Hepatocyte (in vitro differentiated cells): ENCODE measurements at regions not wholly inside any gene's neighbourhood (a gene's known extent, or its start where the extent isn't known, plus 50 kb on each side); places are given as distances from the start of the nearest gene placed in this dataset. TPM values are rescaled to one million over a fixed set of nuclear protein-coding genes. Genes with fewer than 3 reads are reported as not detected.
A peak's percentile ranks its signal among the peaks of the same experiment; 100 is the strongest.

Experiments used
- DNase-seq: peaks from one replicate; pipeline ENCODE4 v3.0.0-alpha.2; 2016; ENCODE audit warnings: low spot score
- H2AFZ ChIP-seq: fragments of 200-600 bp; sonication (generic); 2 replicates; pipeline ENCODE4 v1.6.0; 2016; ENCODE audit warnings: antibody characterized with exemption, mild to moderate bottlenecking
- H3K27ac ChIP-seq: fragments of 200-600 bp; sonication (generic); 2 replicates; pipeline ENCODE4 v1.5.1; 2016; ENCODE audit warnings: mild to moderate bottlenecking
- H3K27me3 ChIP-seq: fragments of 200-600 bp; sonication (generic); 2 replicates; pipeline ENCODE4 v1.6.1; 2016
- H3K36me3 ChIP-seq: fragments of 200-600 bp; sonication (generic); replicated peaks from 2 replicates; pipeline ENCODE4 v1.5.1; 2016; ENCODE audit warnings: low read depth; ENCODE audit not compliant: insufficient read depth
- H3K4me1 ChIP-seq: fragments of 200-600 bp; sonication (generic); 2 replicates; pipeline ENCODE4 v1.5.1; 2016; ENCODE audit warnings: mild to moderate bottlenecking, moderate library complexity; ENCODE audit not compliant: insufficient read depth
- H3K4me2 ChIP-seq: fragments of 200-600 bp; sonication (generic); 2 replicates; pipeline ENCODE4 v1.6.0; 2016
- H3K4me3 ChIP-seq: fragments of 200-600 bp; sonication (generic); 2 replicates; pipeline ENCODE4 v1.5.1; 2016; ENCODE audit warnings: mild to moderate bottlenecking
- H3K79me2 ChIP-seq: fragments of 200-600 bp; sonication (generic); 2 replicates; pipeline ENCODE4 v1.6.0; 2017; ENCODE audit warnings: mild to moderate bottlenecking
- H3K9me2 ChIP-seq: fragments of 200-600 bp; sonication (generic); replicated peaks from 2 replicates; pipeline ENCODE4 v1.6.0; 2017; ENCODE audit warnings: mild to moderate bottlenecking; ENCODE audit not compliant: insufficient read depth
- H3K9me3 ChIP-seq: fragments of 200-600 bp; sonication (generic); 2 replicates; pipeline ENCODE4 v1.5.1; 2016; ENCODE audit warnings: low read depth, mild to moderate bottlenecking
- H4K20me1 ChIP-seq: fragments of 200-600 bp; sonication (generic); 2 replicates; pipeline ENCODE4 v1.6.0; 2016; ENCODE audit warnings: mild to moderate bottlenecking; ENCODE audit not compliant: insufficient read depth, poor library complexity, severe bottlenecking
- EZH2 ChIP-seq: fragments of 200-600 bp; sonication (generic); IDR thresholded peaks from 2 replicates; pipeline ENCODE4 v1.6.1; 2016; ENCODE audit warnings: antibody characterized with exemption, mild to moderate bottlenecking, borderline replicate concordance
- EZH2phosphoT487 ChIP-seq: fragments of 200-600 bp; sonication (generic); IDR thresholded peaks from one replicate; pipeline ENCODE4 v1.6.1; 2018; ENCODE audit warnings: antibody characterized with exemption, mild to moderate bottlenecking, low read depth, moderate library complexity; ENCODE audit not compliant: unreplicated experiment, severe bottlenecking
- WGBS: methylation state at CpG from one replicate; pipeline ENCODE4 v1.1.6; 2016; ENCODE audit warnings: low lambda C conversion rate; ENCODE audit errors: missing lambda C conversion rate; 5-methylcytosine and 5-hydroxymethylcytosine counted together
- small RNA-seq: library from RNA; depleted of rRNA; stranded (forward); fragments of <200 nt; gene quantifications from one replicate; pipeline ENCODE3, GENCODE V24; 2014
- TF ChIP-seq, protein P1 (sequence below): fragments of 200-600 bp; sonication (generic); IDR thresholded peaks from 2 replicates; pipeline ENCODE4 v1.5.1; 2016; ENCODE audit warnings: antibody characterized with exemption, mild to moderate bottlenecking; ENCODE audit not compliant: poor library complexity

DNA sequence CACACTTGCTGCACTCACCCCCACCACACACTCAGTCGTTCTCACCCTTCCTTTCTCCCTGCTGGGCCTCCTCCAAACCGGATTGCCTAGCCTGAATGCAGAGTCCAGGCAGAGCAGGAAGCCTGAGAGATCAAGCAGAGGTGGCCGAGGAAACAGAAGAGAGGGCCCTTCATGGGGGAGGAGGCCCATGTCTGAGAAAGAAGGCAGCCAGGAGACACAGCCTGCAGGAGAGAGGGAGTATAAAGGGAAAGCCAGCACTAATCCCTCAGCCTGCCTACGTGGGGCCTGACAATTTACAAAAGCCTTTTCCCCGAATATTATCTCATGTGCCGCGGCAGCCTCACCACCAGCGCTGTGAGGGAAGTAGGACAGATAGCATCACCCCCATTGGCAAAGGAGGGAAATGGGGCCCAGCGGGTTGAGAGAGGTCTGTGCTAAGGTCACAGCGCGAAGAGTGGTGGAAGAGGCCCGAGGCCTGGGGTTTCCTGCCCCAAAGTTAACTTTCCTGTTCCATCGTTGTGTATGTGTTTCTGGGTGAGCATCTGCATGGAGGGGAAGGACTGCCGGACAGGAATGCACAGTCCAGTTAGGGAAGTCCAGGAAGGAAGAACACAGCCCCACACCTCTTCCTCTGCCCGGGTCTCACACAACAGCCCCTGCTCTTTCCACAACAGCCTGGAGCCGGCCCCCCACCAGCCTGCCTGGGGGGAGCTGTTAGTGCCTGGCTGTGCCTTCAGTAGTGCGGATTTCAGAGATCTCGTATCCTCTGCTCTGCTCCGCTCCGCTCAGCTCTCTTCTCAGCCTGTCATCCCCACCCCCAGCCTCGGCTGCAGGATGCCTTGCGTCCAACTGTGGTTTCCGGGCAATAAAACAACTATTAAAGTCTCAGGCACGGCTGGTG is 50.9 kb upstream of the BCOR start:
- WGBS: 29% methylated on average over 24 of the region's 24 CpGs
- Histone ChIP-seq H3K4me2 (peak overlapping the region; percentile 62), H4K20me1 (no peaks in the 10 kb centered on the region), H3K4me3 (no peak overlapping the region), H2AFZ (no peak overlapping the region), H3K27me3 (peaks cover 85% of the 10 kb centered on the region), H3K4me1 (peaks cover 69% of the 10 kb centered on the region), H3K36me3 (no peaks in the 10 kb centered on the region), H3K79me2 (peaks cover 8% of the 10 kb centered on the region), H3K27ac (peak overlapping the region; percentile 78), H3K9me2 (no peaks in the 10 kb centered on the region), H3K9me3 (no peaks in the 10 kb centered on the region)
- no peak for TF ChIP-seq EZH2
- TF ChIP-seq, protein P1, sequence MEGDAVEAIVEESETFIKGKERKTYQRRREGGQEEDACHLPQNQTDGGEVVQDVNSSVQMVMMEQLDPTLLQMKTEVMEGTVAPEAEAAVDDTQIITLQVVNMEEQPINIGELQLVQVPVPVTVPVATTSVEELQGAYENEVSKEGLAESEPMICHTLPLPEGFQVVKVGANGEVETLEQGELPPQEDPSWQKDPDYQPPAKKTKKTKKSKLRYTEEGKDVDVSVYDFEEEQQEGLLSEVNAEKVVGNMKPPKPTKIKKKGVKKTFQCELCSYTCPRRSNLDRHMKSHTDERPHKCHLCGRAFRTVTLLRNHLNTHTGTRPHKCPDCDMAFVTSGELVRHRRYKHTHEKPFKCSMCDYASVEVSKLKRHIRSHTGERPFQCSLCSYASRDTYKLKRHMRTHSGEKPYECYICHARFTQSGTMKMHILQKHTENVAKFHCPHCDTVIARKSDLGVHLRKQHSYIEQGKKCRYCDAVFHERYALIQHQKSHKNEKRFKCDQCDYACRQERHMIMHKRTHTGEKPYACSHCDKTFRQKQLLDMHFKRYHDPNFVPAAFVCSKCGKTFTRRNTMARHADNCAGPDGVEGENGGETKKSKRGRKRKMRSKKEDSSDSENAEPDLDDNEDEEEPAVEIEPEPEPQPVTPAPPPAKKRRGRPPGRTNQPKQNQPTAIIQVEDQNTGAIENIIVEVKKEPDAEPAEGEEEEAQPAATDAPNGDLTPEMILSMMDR: no peak
- no peak for TF ChIP-seq EZH2phosphoT487
- peak; percentile 35 for DNase-seq

DNA sequence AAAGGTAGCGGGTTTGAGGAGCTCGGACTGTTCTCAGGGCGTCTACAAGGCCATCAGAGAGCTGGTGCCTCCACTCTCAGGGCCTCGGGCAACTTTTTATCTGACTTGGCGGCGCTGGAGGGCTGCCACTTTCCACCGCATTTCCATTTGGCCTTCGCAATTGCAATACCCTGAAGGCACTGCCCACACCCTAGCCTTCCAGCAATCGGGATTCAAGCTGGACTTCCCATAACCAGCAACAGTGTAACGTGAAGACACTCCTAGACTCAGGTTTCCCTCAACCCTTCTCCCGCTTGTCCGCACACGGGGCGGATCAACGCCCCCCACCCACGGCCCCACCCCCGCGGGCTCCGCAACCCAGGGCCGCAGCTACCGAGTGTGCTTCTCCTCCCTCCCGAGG is 50.2 kb upstream of the BCOR start:
- Histone ChIP-seq H3K9me3 (no peaks in the 10 kb centered on the region), H4K20me1 (no peaks in the 10 kb centered on the region), H3K4me3 (no peak overlapping the region), H3K79me2 (peaks cover 8% of the 10 kb centered on the region), H3K4me2 (peak overlapping the region; percentile 62), H3K36me3 (no peaks in the 10 kb centered on the region), H3K4me1 (peaks cover 62% of the 10 kb centered on the region), H2AFZ (no peak overlapping the region), H3K27ac (peak overlapping the region; percentile 78), H3K9me2 (no peaks in the 10 kb centered on the region), H3K27me3 (peaks cover 82% of the 10 kb centered on the region)
- DNase-seq: peak; percentile 6
- TF ChIP-seq EZH2 (no peak), EZH2phosphoT487 (no peak)
- TF ChIP-seq, protein P1: no peak
- 39% methylated on average over 15 of the region's 22 CpGs for WGBS

Small RNA genes in the stretch of these regions (small RNA-seq; reads per million reads assigned to genes)
- gene RF00019: not detected
